GM04503 (cell line): ENCODE measurements at regions not wholly inside any gene's neighbourhood (a gene's known extent, or its start where the extent isn't known, plus 50 kb on each side); places are given as distances from the start of the nearest gene placed in this dataset.

Experiments
- DNase-seq: peaks from one replicate; pipeline ENCODE4 v3.0.0-alpha.2; 2012; ENCODE audit warnings: low read depth

- no peak for DNase-seq
Measured at GRCh38 chr2:120675460-120676130, 60.1 kb upstream of the GLI2 start.

GRCh38 chr2:120677221-120677620 lies 58.4 kb upstream of the GLI2 start:
- DNase-seq, result no peak

GRCh38 chr2:120677696-120678247 lies 57.9 kb upstream of the GLI2 start:
- no peak for DNase-seq

- no peak for DNase-seq
Measured at GRCh38 chr2:120678251-120678650, 57.4 kb upstream of the GLI2 start.

- DNase-seq, result no peak
Measured at GRCh38 chr2:120678926-120679325, 56.7 kb upstream of the GLI2 start.

GRCh38 chr2:120679526-120679925 lies 56.1 kb upstream of the GLI2 start:
- DNase-seq, result no peak

GRCh38 chr2:120680136-120680761 lies 55.4 kb upstream of the GLI2 start:
- no peak for DNase-seq

GRCh38 chr2:120681181-120681580 lies 54.5 kb upstream of the GLI2 start:
- DNase-seq, result no peak

GRCh38 chr2:120681696-120682288 lies 53.9 kb upstream of the GLI2 start:
- no peak for DNase-seq

- DNase-seq, result no peak
Measured at GRCh38 chr2:120682654-120683053, 53.0 kb upstream of the GLI2 start.

GRCh38 chr2:120683081-120683480 lies 52.6 kb upstream of the GLI2 start:
- no peak for DNase-seq

- DNase-seq, result no peak
Measured at GRCh38 chr2:120683701-120684100, 52.0 kb upstream of the GLI2 start.

- peak; percentile 71 for DNase-seq
Measured at GRCh38 chr2:120684289-120685065, 51.2 kb upstream of the GLI2 start.

GRCh38 chr2:120685066-120685973 lies 50.3 kb upstream of the GLI2 start:
- DNase-seq, result no peak
